Endodermal cell (in vitro differentiated cells): ENCODE measurements at regions not wholly inside any gene's neighbourhood (a gene's known extent, or its start where the extent isn't known, plus 50 kb on each side); places are given as distances from the start of the nearest gene placed in this dataset.
A peak's percentile ranks its signal among the peaks of the same experiment; 100 is the strongest.

Experiments used
- DNase-seq: peaks from one replicate; pipeline ENCODE4 v3.0.0-alpha.2; 2017
- H3K27ac ChIP-seq: 2 replicates; pipeline ENCODE4 v1.5.1; 2013; ENCODE audit warnings: mild to moderate bottlenecking, low read depth, low read length, moderate library complexity
- H3K27me3 ChIP-seq: 2 replicates; pipeline ENCODE4 v1.6.1; 2013; ENCODE audit warnings: mild to moderate bottlenecking, low read length, moderate library complexity; ENCODE audit not compliant: insufficient read depth, control insufficient read depth, poor library complexity, severe bottlenecking
- H3K36me3 ChIP-seq: 2 replicates; pipeline ENCODE4 v1.7.0; 2013; ENCODE audit warnings: mild to moderate bottlenecking, low read length, moderate library complexity; ENCODE audit not compliant: control insufficient read depth, insufficient read depth
- H3K4me1 ChIP-seq: one replicate; pipeline ENCODE4 v1.7.0; 2013; ENCODE audit warnings: low read length; ENCODE audit not compliant: control insufficient read depth, insufficient read depth
- H3K4me3 ChIP-seq: 2 replicates; pipeline ENCODE4 v1.5.1; 2013; ENCODE audit warnings: mild to moderate bottlenecking, low read length, moderate library complexity
- H3K9ac ChIP-seq: 2 replicates; pipeline ENCODE4 v1.6.1; 2013; ENCODE audit warnings: mild to moderate bottlenecking, low read length, moderate library complexity; ENCODE audit not compliant: poor library complexity, severe bottlenecking; ENCODE audit errors: extremely low read depth
- H3K9me3 ChIP-seq: 2 replicates; pipeline ENCODE4 v1.6.1; 2013; ENCODE audit warnings: mild to moderate bottlenecking, low read length, moderate library complexity; ENCODE audit not compliant: control insufficient read depth
- H3K27ac Mint-ChIP-seq: 2 replicates; pipeline ENCODE4 v1.8.0; 2020; ENCODE audit warnings: mixed read lengths
- H3K27me3 Mint-ChIP-seq: 2 replicates; pipeline ENCODE4 v1.8.0; 2021; ENCODE audit warnings: mild to moderate bottlenecking, mixed read lengths; ENCODE audit not compliant: insufficient read depth
- H3K36me3 Mint-ChIP-seq: 2 replicates; pipeline ENCODE4 v1.8.0; 2020; ENCODE audit warnings: low read depth, mixed read lengths
- H3K4me1 Mint-ChIP-seq: 2 replicates; pipeline ENCODE4 v1.8.0; 2020; ENCODE audit warnings: mixed read lengths
- H3K4me3 Mint-ChIP-seq: 2 replicates; pipeline ENCODE4 v1.8.0; 2020; ENCODE audit warnings: mild to moderate bottlenecking, moderate library complexity, mixed read lengths
- H3K9me3 Mint-ChIP-seq: 2 replicates; pipeline ENCODE4 v1.8.0; 2020; ENCODE audit warnings: mild to moderate bottlenecking, mixed read lengths
- WGBS, 2 experiments: methylation state at CpG; one replicate each; pipeline versions ENCODE4 v1.1.5 to v1.1.7; 2013; ENCODE audit warnings: missing lambda C conversion rate in 2 of 2, mixed read lengths in 1 of 2; ENCODE audit not compliant: insufficient coverage in 1 of 2, insufficient read length in 1 of 2; 5-methylcytosine and 5-hydroxymethylcytosine counted together
- TF ChIP-seq, protein P1 (sequence below): fragments of 200-600 bp; sonication (generic); conservative IDR thresholded peaks from 2 replicates; pipeline ENCODE4 v1.5.0; 2021; ENCODE audit warnings: antibody characterized with exemption, mild to moderate bottlenecking

DNA sequence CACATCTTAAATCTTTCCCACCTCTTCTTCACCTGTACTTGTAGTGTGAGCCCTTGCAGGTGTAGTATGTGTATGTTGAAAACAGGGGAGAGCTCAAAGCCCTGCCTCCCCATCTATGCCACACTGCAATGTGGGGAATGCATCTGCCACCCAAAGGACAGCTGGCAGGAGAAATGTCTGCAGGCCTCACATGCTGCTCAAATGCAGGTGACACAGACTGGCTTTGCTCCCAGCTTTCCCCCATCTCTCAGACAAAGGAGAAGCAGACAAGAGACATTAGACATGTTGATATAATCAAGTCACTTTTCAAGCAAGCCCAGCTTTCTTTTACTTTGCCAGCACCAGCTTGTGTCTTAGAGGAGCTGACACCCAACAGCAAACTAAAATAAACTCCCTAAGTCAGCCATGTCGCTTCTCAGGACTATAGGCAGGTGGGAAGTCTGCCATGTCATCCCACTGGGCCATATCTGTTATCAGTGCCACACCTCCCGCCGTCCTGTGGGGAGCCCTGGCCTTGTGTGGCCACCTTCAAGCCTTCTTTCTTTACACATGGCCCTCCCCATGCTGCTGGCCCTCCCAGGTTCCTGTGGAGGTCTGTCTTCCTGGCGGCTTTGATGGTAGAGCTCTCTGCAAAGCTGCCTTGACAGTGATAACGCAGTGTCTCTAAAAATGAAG, 102.1 kb downstream of the CXCL12 start:
- Mint-ChIP-seq H3K27ac (no peak overlapping the region), H3K9me3 (peaks cover under 1% of the 10 kb centered on the region), H3K27me3 (peaks cover 4% of the 10 kb centered on the region), H3K4me3 (no peak overlapping the region), H3K36me3 (no peaks in the 10 kb centered on the region), H3K4me1 (peaks cover 16% of the 10 kb centered on the region)
- no peak overlapping the region for H3K9ac ChIP-seq
- peak; percentile 65 for DNase-seq
- peaks cover 7% of the 10 kb centered on the region for H3K4me1 ChIP-seq
- H3K4me3 ChIP-seq: no peak overlapping the region
- H3K9me3 ChIP-seq: no peaks in the 10 kb centered on the region
- no peaks in the 10 kb centered on the region for H3K27me3 ChIP-seq
- 60 to 100% methylated on average over 2 to 5 of the region's 5 CpGs for WGBS, 2 experiments
- H3K27ac ChIP-seq: no peak overlapping the region
- H3K36me3 ChIP-seq: no peaks in the 10 kb centered on the region
- TF ChIP-seq, protein P1, sequence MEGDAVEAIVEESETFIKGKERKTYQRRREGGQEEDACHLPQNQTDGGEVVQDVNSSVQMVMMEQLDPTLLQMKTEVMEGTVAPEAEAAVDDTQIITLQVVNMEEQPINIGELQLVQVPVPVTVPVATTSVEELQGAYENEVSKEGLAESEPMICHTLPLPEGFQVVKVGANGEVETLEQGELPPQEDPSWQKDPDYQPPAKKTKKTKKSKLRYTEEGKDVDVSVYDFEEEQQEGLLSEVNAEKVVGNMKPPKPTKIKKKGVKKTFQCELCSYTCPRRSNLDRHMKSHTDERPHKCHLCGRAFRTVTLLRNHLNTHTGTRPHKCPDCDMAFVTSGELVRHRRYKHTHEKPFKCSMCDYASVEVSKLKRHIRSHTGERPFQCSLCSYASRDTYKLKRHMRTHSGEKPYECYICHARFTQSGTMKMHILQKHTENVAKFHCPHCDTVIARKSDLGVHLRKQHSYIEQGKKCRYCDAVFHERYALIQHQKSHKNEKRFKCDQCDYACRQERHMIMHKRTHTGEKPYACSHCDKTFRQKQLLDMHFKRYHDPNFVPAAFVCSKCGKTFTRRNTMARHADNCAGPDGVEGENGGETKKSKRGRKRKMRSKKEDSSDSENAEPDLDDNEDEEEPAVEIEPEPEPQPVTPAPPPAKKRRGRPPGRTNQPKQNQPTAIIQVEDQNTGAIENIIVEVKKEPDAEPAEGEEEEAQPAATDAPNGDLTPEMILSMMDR: no peak

DNA sequence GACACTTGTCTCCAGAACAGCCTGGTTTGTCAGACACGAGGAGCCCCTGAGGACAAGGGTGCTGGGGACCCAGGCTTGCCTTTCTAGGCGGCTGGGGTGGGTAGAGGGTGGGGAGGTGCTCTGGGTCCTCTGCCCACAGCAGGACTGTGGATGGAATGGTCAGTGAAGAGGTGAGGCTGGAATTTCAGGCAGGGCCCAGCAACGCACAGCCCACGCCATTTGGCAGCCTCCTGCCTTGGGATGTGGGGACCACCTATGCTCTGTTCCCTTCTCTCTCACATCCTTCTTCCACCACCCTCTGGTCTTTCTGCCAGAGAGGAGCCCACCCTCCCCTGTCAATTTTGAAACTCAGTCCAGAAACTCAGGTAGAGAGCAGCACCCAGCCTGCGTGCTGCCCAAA, 103.2 kb downstream of the CXCL12 start:
- Histone ChIP-seq H3K4me3 (no peak overlapping the region), H3K9ac (no peak overlapping the region), H3K9me3 (no peaks in the 10 kb centered on the region), H3K27ac (no peak overlapping the region), H3K4me1 (peaks cover 7% of the 10 kb centered on the region), H3K27me3 (no peaks in the 10 kb centered on the region), H3K36me3 (no peaks in the 10 kb centered on the region)
- H3K27me3 Mint-ChIP-seq: peaks cover 4% of the 10 kb centered on the region
- H3K4me3 Mint-ChIP-seq: no peak overlapping the region
- no peak overlapping the region for H3K27ac Mint-ChIP-seq
- TF ChIP-seq, protein P1: no peak
- peaks cover 16% of the 10 kb centered on the region for H3K4me1 Mint-ChIP-seq
- H3K36me3 Mint-ChIP-seq: no peaks in the 10 kb centered on the region
- 93 to 100% methylated on average over 2 to 5 of the region's 5 CpGs for WGBS, 2 experiments
- no peak for DNase-seq
- peaks cover 9% of the 10 kb centered on the region for H3K9me3 Mint-ChIP-seq

DNA sequence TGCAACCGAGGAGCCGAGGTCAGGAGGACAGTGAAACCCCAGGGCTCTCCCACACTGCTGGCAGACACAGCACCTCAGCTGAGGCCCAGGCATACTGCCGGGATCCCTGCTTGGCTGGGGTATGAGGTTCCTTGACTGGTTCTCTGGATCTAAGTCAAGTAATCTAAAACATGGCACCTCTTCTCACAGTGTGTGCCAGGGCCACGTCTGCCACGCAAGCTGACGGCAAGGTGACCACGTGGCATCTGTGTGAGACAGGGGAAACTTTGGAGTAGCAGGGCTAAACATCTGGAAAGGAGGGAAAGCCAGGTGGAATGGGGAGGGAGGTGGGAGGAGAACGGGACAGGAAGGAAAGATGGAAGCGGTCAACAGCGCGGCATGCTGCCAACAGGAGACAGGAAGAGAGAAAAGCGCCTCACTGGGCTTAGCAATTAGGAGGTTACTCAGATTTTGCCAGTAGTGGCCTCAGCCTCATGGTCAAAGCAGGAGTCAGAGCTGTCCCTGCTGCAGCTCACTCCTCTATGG, 103.7 kb downstream of the CXCL12 start:
- peaks cover 16% of the 10 kb centered on the region for H3K4me1 Mint-ChIP-seq
- H3K4me1 ChIP-seq: peaks cover 7% of the 10 kb centered on the region
- no peak overlapping the region for H3K9ac ChIP-seq
- H3K4me3 ChIP-seq: no peak overlapping the region
- no peaks in the 10 kb centered on the region for H3K36me3 Mint-ChIP-seq
- H3K36me3 ChIP-seq: no peaks in the 10 kb centered on the region
- 93 to 94% methylated on average over 3 to 12 of the region's 12 CpGs for WGBS, 2 experiments
- no peak for DNase-seq
- no peak overlapping the region for H3K27ac Mint-ChIP-seq
- H3K9me3 ChIP-seq: no peaks in the 10 kb centered on the region
- H3K27me3 ChIP-seq: no peaks in the 10 kb centered on the region
- TF ChIP-seq, protein P1: no peak
- no peak overlapping the region for H3K4me3 Mint-ChIP-seq
- H3K27ac ChIP-seq: no peak overlapping the region
- H3K9me3 Mint-ChIP-seq: peaks cover 13% of the 10 kb centered on the region
- H3K27me3 Mint-ChIP-seq: peaks cover 7% of the 10 kb centered on the region
